Right lobe of liver (tissue), 6 donors: ENCODE measurements at regions not wholly inside any gene's neighbourhood (a gene's known extent, or its start where the extent isn't known, plus 50 kb on each side); places are given as distances from the start of the nearest gene placed in this dataset.

Experiments
- ATAC-seq, 4 donors: fragments of 200-7000 bp; cut with Tn5 transposase; one replicate each; pipeline ENCODE4 v1.9.1; 2020; ENCODE audit warnings: mild to moderate bottlenecking in 4 of 4, moderate library complexity in 4 of 4
- DNase-seq, 3 donors: peaks; one replicate each; pipeline ENCODE4 v3.0.0-alpha.2; 2020
- H3K27ac ChIP-seq, 3 donors: fragments of 200-600 bp; one replicate each; pipeline ENCODE4 v1.8.0; 2022
- H3K27me3 ChIP-seq, 2 donors: fragments of 200-600 bp; one replicate each; pipeline ENCODE4 v1.8.0; 2022
- H3K36me3 ChIP-seq, 4 donors: fragments of 200-600 bp; sonication (generic) in 1 of 4; one replicate each; pipeline versions ENCODE4 v1.5.1 to v1.8.0; 2017 to 2022; ENCODE audit warnings: control low read depth in 1 of 4
- H3K4me1 ChIP-seq, 4 donors: fragments of 200-600 bp; sonication (generic) in 1 of 4; one replicate each; pipeline versions ENCODE4 v1.5.1 to v1.8.0; 2017 to 2022; ENCODE audit warnings: control low read depth in 1 of 4
- H3K4me3 ChIP-seq, 3 donors: fragments of 200-600 bp; one replicate each; pipeline ENCODE4 v1.8.0; 2022
- H3K9me3 ChIP-seq, 4 donors: fragments of 200-600 bp; sonication (generic) in 1 of 4; one replicate each; pipeline versions ENCODE4 v1.5.1 to v1.8.0; 2017 to 2022; ENCODE audit warnings: control low read depth in 1 of 4
- POLR2A ChIP-seq: fragments of 450-650 bp; IDR thresholded peaks from one replicate; pipeline ENCODE4 v1.6.1; 2017; ENCODE audit warnings: antibody characterized with exemption, mild to moderate bottlenecking
- WGBS: methylation state at CpG from one replicate; pipeline ENCODE4 v1.1.6; 2018; ENCODE audit warnings: low coverage, low lambda C conversion rate; ENCODE audit not compliant: insufficient coverage; ENCODE audit errors: missing lambda C conversion rate; 5-methylcytosine and 5-hydroxymethylcytosine counted together
- intact Hi-C, 2 donors: fragments of 100-400 bp; cut with DNase I; formaldehyde crosslinking; loops; one replicate each; pipeline versions ENCODE4 v1.11.2 to v1.14.1; 2022
- TF ChIP-seq, protein P1 (sequence below), 4 donors: fragments of 200-600 bp in 3 of 4; fragments of 450-650 bp in 1 of 4; IDR thresholded peaks; one replicate each; pipeline versions ENCODE4 v1.5.1 to v1.8.0; 2016 to 2022; ENCODE audit warnings: antibody characterized with exemption in 4 of 4, mild to moderate bottlenecking in 2 of 4
- donor health status: DM: no; HTN: yes; CAD: no.
- donor health status: DM: no; HTN: no; CAD: no.
- donor health status: DM: no; HTN: no; CAD: no.
- donor health status: DM: no; HTN: yes; CAD: no.
- donor health status: DM: no; HTN: yes; CAD: no.

DNA sequence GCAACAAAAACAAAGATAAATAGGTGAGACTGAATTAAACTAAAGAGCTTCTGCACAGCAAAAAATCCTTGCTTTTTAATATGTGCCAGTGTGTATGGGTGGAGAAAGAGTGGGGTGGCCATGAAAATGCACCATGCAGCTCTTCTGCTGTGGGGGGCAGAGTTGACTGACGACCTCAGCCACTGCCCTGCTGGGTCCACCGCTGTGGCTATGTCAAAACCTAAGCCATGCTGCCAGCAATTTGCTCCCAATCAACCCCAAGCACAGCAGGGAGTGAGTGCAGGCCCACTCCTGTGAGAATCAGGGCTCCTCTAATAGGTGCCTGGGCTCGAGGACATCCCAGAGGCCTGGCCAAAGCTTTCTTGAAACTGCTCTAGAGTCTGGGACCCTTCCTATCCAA lies 235.6 kb upstream of the RBBP8 start:
- intact Hi-C loops: no loop called here
- Histone ChIP-seq H3K36me3 (no peaks in the 10 kb centered on the region), H3K27ac (no peak overlapping the region), H3K27me3 (no peaks in the 10 kb centered on the region), H3K4me1 (no peaks in the 10 kb centered on the region), H3K9me3 (no peaks in the 10 kb centered on the region), H3K4me3 (no peak overlapping the region)
- ATAC-seq: no peak
- 20% methylated on average over 1 of the region's 3 CpGs for WGBS
- TF ChIP-seq POLR2A: no peak
- TF ChIP-seq, protein P1, sequence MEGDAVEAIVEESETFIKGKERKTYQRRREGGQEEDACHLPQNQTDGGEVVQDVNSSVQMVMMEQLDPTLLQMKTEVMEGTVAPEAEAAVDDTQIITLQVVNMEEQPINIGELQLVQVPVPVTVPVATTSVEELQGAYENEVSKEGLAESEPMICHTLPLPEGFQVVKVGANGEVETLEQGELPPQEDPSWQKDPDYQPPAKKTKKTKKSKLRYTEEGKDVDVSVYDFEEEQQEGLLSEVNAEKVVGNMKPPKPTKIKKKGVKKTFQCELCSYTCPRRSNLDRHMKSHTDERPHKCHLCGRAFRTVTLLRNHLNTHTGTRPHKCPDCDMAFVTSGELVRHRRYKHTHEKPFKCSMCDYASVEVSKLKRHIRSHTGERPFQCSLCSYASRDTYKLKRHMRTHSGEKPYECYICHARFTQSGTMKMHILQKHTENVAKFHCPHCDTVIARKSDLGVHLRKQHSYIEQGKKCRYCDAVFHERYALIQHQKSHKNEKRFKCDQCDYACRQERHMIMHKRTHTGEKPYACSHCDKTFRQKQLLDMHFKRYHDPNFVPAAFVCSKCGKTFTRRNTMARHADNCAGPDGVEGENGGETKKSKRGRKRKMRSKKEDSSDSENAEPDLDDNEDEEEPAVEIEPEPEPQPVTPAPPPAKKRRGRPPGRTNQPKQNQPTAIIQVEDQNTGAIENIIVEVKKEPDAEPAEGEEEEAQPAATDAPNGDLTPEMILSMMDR (IDR thresholded peaks at IDR 0.05): no peak
- no peak for DNase-seq

GRCh38 chr18:22698711-22699110 lies 234.4 kb upstream of the RBBP8 start:
- Histone ChIP-seq H3K27me3 (no peaks in the 10 kb centered on the region), H3K9me3 (no peaks in the 10 kb centered on the region), H3K36me3 (no peaks in the 10 kb centered on the region), H3K27ac (no peak overlapping the region), H3K4me1 (peaks cover 0 to 9% (median under 1%) of the 10 kb centered on the region in 4 donors), H3K4me3 (no peak overlapping the region)
- TF ChIP-seq POLR2A: no peak
- TF ChIP-seq, protein P1 (IDR thresholded peaks at IDR 0.05): no peak
- peak in 1 of 4 donors; percentile 45 for ATAC-seq
- DNase-seq: no peak
- intact Hi-C loops: no loop called here
- 67% methylated on average over 1 of the region's 1 CpG for WGBS

GRCh38 chr18:22699629-22700028 lies 233.5 kb upstream of the RBBP8 start:
- TF ChIP-seq, protein P1 (IDR thresholded peaks at IDR 0.05): no peak
- no peak for TF ChIP-seq POLR2A
- Histone ChIP-seq H3K27ac (no peak overlapping the region), H3K4me3 (no peak overlapping the region), H3K27me3 (no peaks in the 10 kb centered on the region), H3K4me1 (peaks cover 0 to 13% (median 2%) of the 10 kb centered on the region in 4 donors), H3K9me3 (no peaks in the 10 kb centered on the region), H3K36me3 (no peaks in the 10 kb centered on the region)
- 77% methylated on average over 7 of the region's 9 CpGs for WGBS
- intact Hi-C loops: no loop called here
- ATAC-seq: no peak
- no peak for DNase-seq

DNA sequence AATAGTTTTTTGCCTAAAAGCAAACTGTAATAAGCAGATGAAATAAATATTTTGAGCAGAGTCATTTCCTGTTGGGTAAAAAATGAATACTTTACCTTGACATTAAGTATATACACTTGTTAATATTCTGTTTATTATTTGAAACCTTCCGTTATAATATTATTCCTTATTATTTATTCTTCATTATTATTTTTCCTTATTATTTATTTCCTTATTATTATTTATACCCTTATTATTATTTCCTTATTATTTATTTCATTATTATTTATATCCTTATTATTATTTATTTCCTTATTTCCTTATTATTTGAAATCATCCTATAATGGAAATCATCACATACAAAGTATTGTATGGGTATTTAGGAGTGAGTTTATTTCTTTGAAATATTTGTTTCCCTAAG lies 232.2 kb upstream of the RBBP8 start:
- TF ChIP-seq POLR2A: no peak
- TF ChIP-seq, protein P1 (IDR thresholded peaks at IDR 0.05): no peak
- Histone ChIP-seq H3K4me1 (peaks cover 0 to 13% (median 2%) of the 10 kb centered on the region in 4 donors), H3K27ac (no peak overlapping the region), H3K9me3 (no peaks in the 10 kb centered on the region), H3K36me3 (no peaks in the 10 kb centered on the region), H3K4me3 (no peak overlapping the region), H3K27me3 (no peaks in the 10 kb centered on the region)
- intact Hi-C loops: no loop called here
- DNase-seq (no peak), ATAC-seq (no peak)
- 86% methylated on average over 1 of the region's 1 CpG for WGBS

DNA sequence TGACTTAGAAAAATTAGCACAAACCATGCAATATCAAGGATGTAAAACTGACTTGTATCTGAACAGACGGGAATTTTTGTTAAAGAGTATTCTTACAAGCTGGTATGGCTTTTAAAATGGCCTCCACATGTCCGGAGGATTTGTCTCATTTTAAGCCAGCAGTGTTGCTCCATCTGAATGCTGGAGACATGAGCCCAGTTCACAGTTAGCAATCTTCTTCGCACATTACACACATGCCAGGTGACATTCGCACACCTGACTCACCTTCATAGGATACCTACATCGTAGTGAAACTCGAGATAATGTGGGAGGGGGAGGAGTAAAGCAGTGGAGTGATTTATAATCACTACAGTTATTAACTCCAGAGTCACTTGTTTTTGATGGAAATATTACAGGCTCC lies 231.8 kb upstream of the RBBP8 start:
- intact Hi-C loops: no loop called here
- WGBS: 96% methylated on average over 6 of the region's 6 CpGs
- H3K27me3 ChIP-seq: no peaks in the 10 kb centered on the region
- no peak overlapping the region for H3K27ac ChIP-seq
- H3K36me3 ChIP-seq: no peaks in the 10 kb centered on the region
- TF ChIP-seq POLR2A: no peak
- TF ChIP-seq, protein P1 (IDR thresholded peaks at IDR 0.05): no peak
- H3K4me1 ChIP-seq: peaks cover 0 to 13% (median 2%) of the 10 kb centered on the region in 4 donors
- ATAC-seq: no peak
- H3K9me3 ChIP-seq: no peaks in the 10 kb centered on the region
- H3K4me3 ChIP-seq: no peak overlapping the region
- no peak for DNase-seq
